ENCODE measurements at regions not wholly inside any gene's neighbourhood (a gene's known extent, or its start where the extent isn't known, plus 50 kb on each side); places are given as distances from the start of the nearest gene placed in this dataset.

- TF ChIP-seq EZH2 (IDR thresholded peaks at IDR 0.05; ENCODE audit: insufficient read depth, low read length) (no peak), CTCF (IDR thresholded peaks at IDR 0.05; ENCODE audit: insufficient read depth, low read depth, low read length) (no peak)
- no peak overlapping the region for H3K4me3 Mint-ChIP-seq (ENCODE audit: unreplicated experiment)
- peaks cover 2% of the 10 kb centered on the region for H3K36me3 Mint-ChIP-seq (ENCODE audit: low read depth, unreplicated experiment)
- H2AFZ ChIP-seq (ENCODE audit: low read depth, low read length), result no peak overlapping the region
- DNase-seq (ENCODE audit: low read depth), result no peak
- H3K36me3 ChIP-seq (ENCODE audit: insufficient read depth, low read length), result no peaks in the 10 kb centered on the region
- no peak overlapping the region for H3K4me3 ChIP-seq (ENCODE audit: insufficient read depth, low read depth, low read length)
- H3K9me3 Mint-ChIP-seq (ENCODE audit: unreplicated experiment), result no peaks in the 10 kb centered on the region
- H3K27me3 Mint-ChIP-seq (ENCODE audit: low read depth, unreplicated experiment), result no peaks in the 10 kb centered on the region
- no peaks in the 10 kb centered on the region for H3K4me1 ChIP-seq (ENCODE audit: insufficient read depth, low read length)
- no peak overlapping the region for H3K4me2 ChIP-seq (ENCODE audit: low read length)
- no peaks in the 10 kb centered on the region for H3K27me3 ChIP-seq (ENCODE audit: insufficient read depth, low read length)
- no peaks in the 10 kb centered on the region for H3K79me2 ChIP-seq (ENCODE audit: insufficient read depth, low read length)
- no peaks in the 10 kb centered on the region for H3K4me1 Mint-ChIP-seq (ENCODE audit: low read depth, unreplicated experiment)
- H3K27ac ChIP-seq (ENCODE audit: low read depth, low read length), result no peak overlapping the region
- no peaks in the 10 kb centered on the region for H3K9me3 ChIP-seq (ENCODE audit: insufficient read depth, low read depth, low read length)
- no peaks in the 10 kb centered on the region for H4K20me1 ChIP-seq (ENCODE audit: insufficient read depth, low read length)
- no peak overlapping the region for H3K27ac Mint-ChIP-seq (ENCODE audit: unreplicated experiment)
- no peak for FAIRE-seq
- H3K9ac ChIP-seq (ENCODE audit: low read length), result no peak overlapping the region
Observed at GRCh38 chr2:34822616-34823015, 1223.5 kb upstream of the FAM98A start.

DNA sequence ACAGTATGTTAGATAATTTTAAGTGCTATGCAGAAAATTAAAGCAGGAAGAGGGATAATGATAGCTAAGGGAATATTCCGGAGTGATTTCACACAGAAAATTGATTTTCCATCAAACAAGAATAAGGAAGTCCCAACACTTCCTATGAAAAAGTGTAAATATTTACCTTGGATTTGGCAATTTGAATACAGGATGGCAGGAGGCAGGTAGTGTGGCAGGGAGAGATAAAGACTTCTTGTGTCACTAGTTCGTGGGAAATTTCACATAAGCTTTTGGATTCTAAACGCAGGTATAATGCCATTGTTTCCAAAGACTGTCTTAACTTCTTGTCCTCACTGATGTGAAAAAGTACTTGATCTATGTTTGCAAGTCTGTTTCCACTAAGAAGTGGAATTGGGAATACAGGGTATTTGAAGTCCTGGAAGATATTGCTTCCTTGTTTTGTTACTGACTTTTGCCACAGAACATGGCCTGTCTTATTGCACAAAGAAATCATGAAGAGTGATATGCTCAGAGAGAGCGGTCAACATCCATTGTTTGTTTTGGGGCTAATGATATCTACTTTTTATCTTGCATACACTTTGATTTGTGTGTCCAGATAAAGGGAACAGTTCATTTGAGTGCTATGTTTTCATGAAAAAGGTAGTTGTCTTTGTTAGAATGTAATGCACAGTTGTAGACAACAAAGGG, 1216.1 kb upstream of the FAM98A start:
- H3K79me2 ChIP-seq (ENCODE audit: insufficient read depth, low read length), result no peaks in the 10 kb centered on the region
- no peaks in the 10 kb centered on the region for H3K4me1 ChIP-seq (ENCODE audit: insufficient read depth, low read length)
- no peak overlapping the region for H3K4me3 Mint-ChIP-seq (ENCODE audit: unreplicated experiment)
- H3K9me3 ChIP-seq (ENCODE audit: insufficient read depth, low read depth, low read length), result peaks cover 5% of the 10 kb centered on the region
- FAIRE-seq (no peak), DNase-seq (ENCODE audit: low read depth) (no peak)
- H3K27ac ChIP-seq (ENCODE audit: low read depth, low read length), result no peak overlapping the region
- H3K4me1 Mint-ChIP-seq (ENCODE audit: low read depth, unreplicated experiment), result no peaks in the 10 kb centered on the region
- no peak overlapping the region for H3K9ac ChIP-seq (ENCODE audit: low read length)
- H3K4me2 ChIP-seq (ENCODE audit: low read length), result no peak overlapping the region
- peaks cover 2% of the 10 kb centered on the region for H3K36me3 Mint-ChIP-seq (ENCODE audit: low read depth, unreplicated experiment)
- no peaks in the 10 kb centered on the region for H3K27me3 ChIP-seq (ENCODE audit: insufficient read depth, low read length)
- H3K4me3 ChIP-seq (ENCODE audit: insufficient read depth, low read depth, low read length), result no peak overlapping the region
- TF ChIP-seq EZH2 (IDR thresholded peaks at IDR 0.05; ENCODE audit: insufficient read depth, low read length) (no peak), CTCF (IDR thresholded peaks at IDR 0.05; ENCODE audit: insufficient read depth, low read depth, low read length) (no peak)
- no peak overlapping the region for H3K27ac Mint-ChIP-seq (ENCODE audit: unreplicated experiment)
- no peaks in the 10 kb centered on the region for H3K36me3 ChIP-seq (ENCODE audit: insufficient read depth, low read length)
- no peak overlapping the region for H2AFZ ChIP-seq (ENCODE audit: low read depth, low read length)
- H4K20me1 ChIP-seq (ENCODE audit: insufficient read depth, low read length), result no peaks in the 10 kb centered on the region
- no peaks in the 10 kb centered on the region for H3K27me3 Mint-ChIP-seq (ENCODE audit: low read depth, unreplicated experiment)
- no peaks in the 10 kb centered on the region for H3K9me3 Mint-ChIP-seq (ENCODE audit: unreplicated experiment)

DNA sequence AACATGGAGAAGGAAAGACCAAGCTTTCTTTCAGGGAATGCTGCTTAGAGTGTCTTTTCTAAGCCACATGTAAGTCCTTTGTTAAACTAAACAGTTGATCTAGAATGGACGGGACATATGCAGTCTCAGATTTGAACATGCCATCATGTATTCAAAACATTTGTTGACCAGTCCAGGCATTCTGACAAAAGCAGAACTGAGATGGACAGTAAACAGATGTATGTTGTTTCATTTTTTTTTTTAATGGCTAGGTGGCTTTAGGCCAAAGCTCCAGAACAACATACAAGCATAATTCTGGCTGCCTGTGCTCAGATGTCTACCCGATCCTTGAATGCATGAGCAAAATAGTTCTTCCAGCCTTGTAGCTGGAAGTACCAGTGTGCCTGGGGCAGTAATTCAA, 1211.4 kb upstream of the FAM98A start:
- Histone ChIP-seq H3K9me3 (ENCODE audit: insufficient read depth, low read depth, low read length) (no peaks in the 10 kb centered on the region), H3K36me3 (ENCODE audit: insufficient read depth, low read length) (no peaks in the 10 kb centered on the region), H3K4me2 (ENCODE audit: low read length) (no peak overlapping the region), H3K9ac (ENCODE audit: low read length) (no peak overlapping the region), H2AFZ (ENCODE audit: low read depth, low read length) (no peak overlapping the region), H3K27me3 (ENCODE audit: insufficient read depth, low read length) (no peaks in the 10 kb centered on the region), H3K79me2 (ENCODE audit: insufficient read depth, low read length) (no peaks in the 10 kb centered on the region), H3K27ac (ENCODE audit: low read depth, low read length) (no peak overlapping the region), H3K4me3 (ENCODE audit: insufficient read depth, low read depth, low read length) (no peak overlapping the region), H4K20me1 (ENCODE audit: insufficient read depth, low read length) (no peaks in the 10 kb centered on the region), H3K4me1 (ENCODE audit: insufficient read depth, low read length) (no peaks in the 10 kb centered on the region)
- Mint-ChIP-seq H3K9me3 (ENCODE audit: unreplicated experiment) (no peaks in the 10 kb centered on the region), H3K4me3 (ENCODE audit: unreplicated experiment) (no peak overlapping the region), H3K27me3 (ENCODE audit: low read depth, unreplicated experiment) (no peaks in the 10 kb centered on the region), H3K4me1 (ENCODE audit: low read depth, unreplicated experiment) (peaks cover 10% of the 10 kb centered on the region), H3K27ac (ENCODE audit: unreplicated experiment) (no peak overlapping the region), H3K36me3 (ENCODE audit: low read depth, unreplicated experiment) (no peaks in the 10 kb centered on the region)
- TF ChIP-seq CTCF (IDR thresholded peaks at IDR 0.05; ENCODE audit: insufficient read depth, low read depth, low read length), result no peak
- DNase-seq (ENCODE audit: low read depth) (no peak), FAIRE-seq (no peak)
